ENCODE measurements at regions not wholly inside any gene's neighbourhood (a gene's known extent, or its start where the extent isn't known, plus 50 kb on each side); places are given as distances from the start of the nearest gene placed in this dataset.

- TF ChIP-seq EP300 (IDR thresholded peaks at IDR 0.05) (no peak), POLR2A (IDR thresholded peaks at IDR 0.05) (no peak)
- TF ChIP-seq, protein P1, sequence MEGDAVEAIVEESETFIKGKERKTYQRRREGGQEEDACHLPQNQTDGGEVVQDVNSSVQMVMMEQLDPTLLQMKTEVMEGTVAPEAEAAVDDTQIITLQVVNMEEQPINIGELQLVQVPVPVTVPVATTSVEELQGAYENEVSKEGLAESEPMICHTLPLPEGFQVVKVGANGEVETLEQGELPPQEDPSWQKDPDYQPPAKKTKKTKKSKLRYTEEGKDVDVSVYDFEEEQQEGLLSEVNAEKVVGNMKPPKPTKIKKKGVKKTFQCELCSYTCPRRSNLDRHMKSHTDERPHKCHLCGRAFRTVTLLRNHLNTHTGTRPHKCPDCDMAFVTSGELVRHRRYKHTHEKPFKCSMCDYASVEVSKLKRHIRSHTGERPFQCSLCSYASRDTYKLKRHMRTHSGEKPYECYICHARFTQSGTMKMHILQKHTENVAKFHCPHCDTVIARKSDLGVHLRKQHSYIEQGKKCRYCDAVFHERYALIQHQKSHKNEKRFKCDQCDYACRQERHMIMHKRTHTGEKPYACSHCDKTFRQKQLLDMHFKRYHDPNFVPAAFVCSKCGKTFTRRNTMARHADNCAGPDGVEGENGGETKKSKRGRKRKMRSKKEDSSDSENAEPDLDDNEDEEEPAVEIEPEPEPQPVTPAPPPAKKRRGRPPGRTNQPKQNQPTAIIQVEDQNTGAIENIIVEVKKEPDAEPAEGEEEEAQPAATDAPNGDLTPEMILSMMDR (IDR thresholded peaks at IDR 0.05): no peak
These were observed 151.4 kb downstream of the TMEM168 start for GRCh38 chr7:112638675-112639400.
